22Rv1 (cell line): ENCODE measurements at regions not wholly inside any gene's neighbourhood (a gene's known extent, or its start where the extent isn't known, plus 50 kb on each side); places are given as distances from the start of the nearest gene placed in this dataset.
"Not testable (repeated sequence)": the region's sequence is repeated elsewhere in the genome, so short reads cannot be mapped to it uniquely, and the experiment has no call there.

ENCODE experiments used
- H3K27ac ChIP-seq: fragments of 450-650 bp; 2 replicates; pipeline ENCODE4 v1.5.1; 2017
- CTCF ChIP-seq: fragments of 450-650 bp; IDR thresholded peaks from 2 replicates; pipeline ENCODE4 v1.5.1; 2017; ENCODE audit warnings: mild to moderate bottlenecking
- ZFX ChIP-seq: fragments of 450-650 bp; IDR thresholded peaks from 2 replicates; pipeline ENCODE4 v1.6.1; 2017; ENCODE audit warnings: antibody characterized with exemption, borderline replicate concordance

GRCh38 chr12:131619736-131620506 lies 91.0 kb upstream of the SFSWAP start:
- no peak overlapping the region for H3K27ac ChIP-seq
- TF ChIP-seq ZFX (no peak), CTCF (no peak)

DNA sequence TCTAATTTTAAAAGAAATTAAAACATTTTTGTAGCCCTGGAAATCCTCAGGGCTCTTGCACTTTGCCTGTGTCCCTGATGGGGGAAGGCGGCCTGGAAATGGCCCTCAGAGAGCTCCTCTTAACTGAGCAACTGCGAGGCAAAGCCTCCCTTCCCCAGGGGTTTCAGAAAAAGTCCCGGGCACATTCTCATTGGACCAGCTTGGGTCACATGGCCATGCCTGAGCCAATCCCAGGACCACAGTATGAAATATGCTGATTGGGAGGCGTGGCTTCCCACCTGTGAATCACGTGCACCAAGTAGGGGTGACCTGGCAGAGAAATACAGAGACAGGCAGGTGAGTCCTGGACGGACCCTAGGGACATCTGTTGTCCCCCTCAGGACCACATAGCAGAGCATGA lies 90.4 kb upstream of the SFSWAP start:
- H3K27ac ChIP-seq, result no peak overlapping the region
- TF ChIP-seq CTCF (no peak), ZFX (no peak)

GRCh38 chr12:131620946-131621681 lies 89.8 kb upstream of the SFSWAP start:
- TF ChIP-seq CTCF (no peak), ZFX (no peak)
- H3K27ac ChIP-seq, result no peak overlapping the region

- TF ChIP-seq CTCF, result no peak
- TF ChIP-seq ZFX, result no peak
- no peak overlapping the region for H3K27ac ChIP-seq
Observed at GRCh38 chr12:131621701-131622421, 89.0 kb upstream of the SFSWAP start.

- TF ChIP-seq ZFX (no peak), CTCF (no peak)
- H3K27ac ChIP-seq, result no peak overlapping the region
Observed at GRCh38 chr12:131622422-131622955, 88.4 kb upstream of the SFSWAP start.

GRCh38 chr12:131623404-131624368 lies 87.2 kb upstream of the SFSWAP start:
- peak; percentile 47 for TF ChIP-seq CTCF
- H3K27ac ChIP-seq, result not testable (repeated sequence)

DNA sequence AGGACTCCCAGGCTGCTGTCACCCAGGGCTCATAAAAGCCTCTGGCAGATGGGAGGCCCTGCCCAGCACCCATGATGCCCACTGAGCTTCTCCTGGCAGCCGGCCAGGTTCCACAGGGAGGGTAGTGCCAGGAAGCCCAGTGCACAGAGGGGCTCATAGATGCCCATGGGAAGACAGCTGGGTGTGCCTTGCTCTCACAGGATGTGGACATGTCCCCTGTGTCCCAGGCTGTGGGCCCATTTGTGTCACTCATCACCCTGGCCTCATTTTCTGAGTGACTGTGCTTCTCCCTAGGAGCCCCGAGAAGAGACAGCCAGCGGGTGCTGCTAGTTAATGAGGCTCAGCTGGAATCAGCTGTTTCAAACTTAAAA lies 86.5 kb upstream of the SFSWAP start:
- not testable (repeated sequence) for H3K27ac ChIP-seq

DNA sequence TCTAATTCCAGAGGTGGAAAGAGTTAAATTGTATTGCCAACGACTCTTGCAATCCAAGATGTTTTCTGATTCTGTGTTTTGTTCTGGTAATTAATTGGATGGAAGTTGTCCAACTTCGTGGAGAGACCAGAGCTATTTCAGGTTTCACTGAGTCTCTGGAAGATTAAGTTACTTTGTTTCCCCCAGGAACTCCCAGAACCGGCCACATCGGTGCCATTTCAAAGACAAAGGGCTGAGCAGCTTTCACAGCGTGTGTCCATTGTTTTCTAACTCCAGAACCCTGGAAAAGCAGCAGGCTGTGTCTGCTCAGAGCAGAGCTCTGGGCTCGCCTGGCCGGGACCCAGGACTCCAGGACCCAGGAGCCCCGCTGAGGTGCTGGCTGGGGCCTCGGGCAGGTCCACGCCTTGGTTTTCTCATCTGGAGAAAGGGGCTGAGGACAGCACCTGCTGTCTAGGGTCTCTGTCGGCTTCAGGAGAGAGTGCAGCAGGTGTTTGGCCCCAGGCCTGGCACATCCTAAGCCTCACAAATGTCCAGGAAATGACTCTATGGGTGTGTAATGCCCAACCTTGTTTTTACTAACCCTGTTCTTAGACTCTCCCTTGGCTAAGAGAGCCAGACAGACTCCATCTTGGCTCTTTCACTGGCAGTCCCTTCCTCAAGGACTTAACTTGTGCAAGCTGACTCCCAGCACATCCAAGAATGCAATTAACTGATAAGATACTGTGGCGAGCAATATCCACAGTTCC lies 86.0 kb upstream of the SFSWAP start:
- H3K27ac ChIP-seq, result not testable (repeated sequence)

DNA sequence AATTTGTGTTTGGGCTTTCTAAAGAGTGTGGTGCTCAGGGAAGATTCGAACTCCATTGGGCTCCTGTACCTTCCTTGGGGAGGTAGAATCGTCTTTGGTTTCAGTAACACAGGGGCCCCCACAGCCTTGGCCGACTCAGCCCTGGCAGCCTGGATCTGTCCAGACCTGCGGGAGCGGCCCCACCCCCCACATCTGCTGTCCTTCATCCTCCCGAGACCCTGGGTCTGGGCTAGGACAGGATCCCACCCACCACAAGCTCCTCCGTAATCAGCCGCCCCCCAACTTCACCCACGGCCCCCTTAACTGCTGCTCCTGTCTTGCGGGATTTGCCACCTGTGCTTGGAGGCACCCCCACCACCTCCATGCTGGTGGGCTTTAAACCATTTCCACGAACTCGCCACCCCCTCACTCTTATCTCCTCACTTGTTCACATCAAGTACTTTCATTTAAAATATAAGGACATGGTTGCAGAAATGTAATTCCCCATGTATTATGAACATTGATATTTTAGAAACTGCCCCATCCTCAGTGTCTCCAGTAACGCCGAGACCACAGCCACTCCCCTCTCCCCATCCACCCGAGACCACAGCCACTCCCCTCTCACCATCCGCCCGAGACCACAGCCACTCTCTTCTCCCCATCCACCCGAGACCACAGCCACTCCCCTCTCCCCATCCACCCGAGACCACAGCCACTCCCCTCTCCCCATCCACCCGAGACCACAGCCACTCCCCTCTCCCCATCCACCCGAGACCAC lies 84.7 kb upstream of the SFSWAP start:
- H3K27ac ChIP-seq, result not testable (repeated sequence)
